Heart left ventricle (tissue), 16 donors: ENCODE measurements at regions not wholly inside any gene's neighbourhood (a gene's known extent, or its start where the extent isn't known, plus 50 kb on each side); places are given as distances from the start of the nearest gene placed in this dataset.

Experiments used
- ATAC-seq, 4 donors: fragments of 200-7000 bp; cut with Tn5 transposase; one replicate each; pipeline ENCODE4 v1.9.1; 2020 to 2022; ENCODE audit warnings: moderate library complexity in 4 of 4, mild to moderate bottlenecking in 3 of 4, moderate number of reproducible peaks in 1 of 4
- DNase-seq, 5 donors: peaks; one replicate each; pipeline ENCODE4 v3.0.0-alpha.2; 2020
- H3K27ac ChIP-seq, 12 donors: fragments of 200-600 bp; sonication (generic) in 4 of 12; one replicate each; pipeline versions ENCODE4 v1.5.0 to v1.8.0; 2016 to 2022; ENCODE audit warnings: mild to moderate bottlenecking in 2 of 12
- H3K27me3 ChIP-seq, 9 donors: fragments of 200-600 bp; sonication (generic) in 2 of 9; one replicate each; pipeline versions ENCODE4 v1.5.1 to v1.8.0; 2016 to 2022; ENCODE audit warnings: mild to moderate bottlenecking in 3 of 9
- H3K36me3 ChIP-seq, 9 donors: fragments of 200-600 bp; sonication (generic) in 2 of 9; one replicate each; pipeline versions ENCODE4 v1.5.0 to v1.8.0; 2018 to 2022; ENCODE audit warnings: mild to moderate bottlenecking in 2 of 9
- H3K4me1 ChIP-seq, 12 donors: fragments of 200-600 bp; sonication (generic) in 4 of 12; one replicate each; pipeline versions ENCODE4 v1.5.0 to v1.8.0; 2016 to 2022; ENCODE audit warnings: mild to moderate bottlenecking in 3 of 12
- H3K4me3 ChIP-seq, 12 donors: fragments of 200-600 bp; sonication (generic) in 4 of 12; one replicate each; pipeline versions ENCODE4 v1.5.0 to v1.8.0; 2017 to 2022; ENCODE audit warnings: mild to moderate bottlenecking in 9 of 12, moderate library complexity in 4 of 12
- H3K9me3 ChIP-seq, 12 donors: fragments of 200-600 bp; sonication (generic) in 4 of 12; one replicate each; pipeline versions ENCODE4 v1.5.0 to v1.8.0; 2016 to 2022; ENCODE audit warnings: mild to moderate bottlenecking in 1 of 12
- CTCF ChIP-seq, 12 donors: fragments of 200-600 bp; sonication (generic) in 4 of 12; IDR thresholded peaks; one replicate each; pipeline versions ENCODE4 v1.5.0 to v1.8.0; 2018 to 2022; ENCODE audit warnings: antibody characterized with exemption in 12 of 12, mild to moderate bottlenecking in 5 of 12
- POLR2A ChIP-seq, 2 donors: fragments of 450-650 bp; IDR thresholded peaks; one replicate each; pipeline ENCODE4 v1.6.1; 2017; ENCODE audit warnings: antibody characterized with exemption in 2 of 2, mild to moderate bottlenecking in 2 of 2, moderate library complexity in 2 of 2
- WGBS, 4 donors: extraction: QIAGEN DNeasy Blood & Tissue Kit in 2 of 4; methylation state at CpG; one replicate each; pipeline versions ENCODE4 v1.1.5 to v1.1.7; 2013 to 2018; 5-methylcytosine and 5-hydroxymethylcytosine counted together
- intact Hi-C, 10 donors: fragments of 100-400 bp; cut with DNase I; formaldehyde crosslinking; loops; one replicate each; pipeline versions ENCODE4 v1.11.1 to v1.14.2; 2022
- donor health status: ischemic (EF 13 %, LVEDD 7.1; RV severe dilation, severe dysfunction).
- donor health status: healthy with polysubstance abuse.
- donor health status: DM: no; HTN: yes; CAD: no.
- donor health status: DM: no; HTN: no; CAD: no.
- donor health status: ischemic (EF 25% LVEDD 6.9; RV normal size, moderate dysfunction).
- donor health status: ischemic (EF 25% LVEDD 5.7; RV mildly dilated, moderate dysfunction).
- donor health status: healthy.
- donor health status: DM: yes; HTN: yes; CAD: no.
- donor health status: ischemic (EF 35%, LVEDD 5.7; RV mildly dilated, moderate dysfunction).
- donor health status: nonischemic (EF 11% LVEDD 7.7; RV severe dilation, severe dysfunction).
- donor health status: DM: yes; HTN: yes; CAD: no.
- donor health status: PGD.
- donor health status: ischemic (EF 29% LVEDD 5.4; RV normal size, mild dysfunction).
- donor health status: nonischemic (EF 23%, LVEDD 6.1; RV moderate dilation, normal function).

DNA sequence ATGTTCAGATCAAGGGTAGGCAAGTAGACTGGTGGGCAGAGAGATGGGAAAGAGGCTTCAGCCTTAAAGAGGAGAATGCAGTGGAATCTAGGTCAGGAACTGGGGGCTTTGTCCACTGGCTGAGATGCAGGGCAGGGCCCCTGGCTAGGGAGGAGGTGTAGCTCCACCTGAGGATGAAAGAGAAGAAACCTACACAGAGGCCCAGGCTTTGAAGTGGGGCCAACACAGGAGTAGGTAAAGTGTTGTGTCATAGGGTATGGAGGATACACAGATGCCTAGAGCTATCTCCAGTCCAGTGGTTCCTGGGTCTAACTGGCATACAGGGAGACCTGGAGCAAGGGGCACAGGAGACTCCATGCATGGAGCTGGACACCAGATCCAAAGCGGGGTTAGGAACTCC lies 73.5 kb downstream of the RASSF10 start:
- no peak for ATAC-seq
- DNase-seq: no peak
- H3K9me3 ChIP-seq: peaks cover 0 to under 1% (median 0%) of the 10 kb centered on the region in 12 donors
- WGBS, 4 donors: 86 to 100% (median 94%) methylated on average over 1 of the region's 1 CpG
- peaks cover 0 to 22% (median 0%) of the 10 kb centered on the region in 9 donors for H3K27me3 ChIP-seq
- no peaks in the 10 kb centered on the region for H3K36me3 ChIP-seq
- intact Hi-C loops: no loop called here
- TF ChIP-seq POLR2A (IDR thresholded peaks at IDR 0.05) (no peak), CTCF (IDR thresholded peaks at IDR 0.05) (no peak)
- H3K4me1 ChIP-seq: no peaks in the 10 kb centered on the region
- no peak overlapping the region for H3K4me3 ChIP-seq
- H3K27ac ChIP-seq: no peak overlapping the region

- Histone ChIP-seq H3K27me3 (no peaks in the 10 kb centered on the region), H3K36me3 (no peaks in the 10 kb centered on the region), H3K4me1 (no peaks in the 10 kb centered on the region), H3K4me3 (no peak overlapping the region), H3K27ac (no peak overlapping the region), H3K9me3 (peaks cover 0 to 7% (median 0%) of the 10 kb centered on the region in 12 donors)
- intact Hi-C loops: no loop called here
- 37 to 67% (median 59%) methylated on average over 2 of the region's 2 CpGs for WGBS, 4 donors
- no peak for DNase-seq
- TF ChIP-seq POLR2A (IDR thresholded peaks at IDR 0.05) (no peak), CTCF (IDR thresholded peaks at IDR 0.05) (no peak)
- no peak for ATAC-seq
Measured at GRCh38 chr11:13090228-13090708, 81.2 kb downstream of the RASSF10 start.

DNA sequence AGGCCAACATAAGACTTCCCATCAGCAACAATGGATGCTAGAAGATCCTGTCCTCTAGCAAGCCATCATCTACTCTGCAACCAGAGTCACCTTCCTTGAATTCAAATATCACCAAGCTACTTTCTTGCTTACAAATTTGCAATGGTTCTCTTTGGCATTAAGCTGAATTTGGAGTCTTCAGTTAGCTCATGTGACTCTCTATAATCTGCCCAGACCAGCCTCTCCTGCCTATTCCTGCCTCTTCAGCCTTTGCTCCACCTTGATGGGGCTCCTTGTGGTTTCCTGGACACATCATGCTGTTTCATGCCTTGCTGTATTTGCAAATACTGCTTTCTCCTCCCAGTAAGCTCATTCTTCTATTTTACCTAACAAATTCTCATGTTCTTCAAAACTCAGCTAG lies 82.3 kb downstream of the RASSF10 start:
- Histone ChIP-seq H3K4me3 (no peak overlapping the region), H3K4me1 (no peaks in the 10 kb centered on the region), H3K27ac (no peak overlapping the region), H3K27me3 (no peaks in the 10 kb centered on the region), H3K9me3 (peaks cover 0 to 7% (median 0%) of the 10 kb centered on the region in 12 donors), H3K36me3 (no peaks in the 10 kb centered on the region)
- DNase-seq (no peak), ATAC-seq (no peak)
- no peak for TF ChIP-seq CTCF (IDR thresholded peaks at IDR 0.05)
- no peak for TF ChIP-seq POLR2A (IDR thresholded peaks at IDR 0.05)
- intact Hi-C loops: no loop called here

- Histone ChIP-seq H3K27me3 (no peaks in the 10 kb centered on the region), H3K4me1 (no peaks in the 10 kb centered on the region), H3K36me3 (no peaks in the 10 kb centered on the region), H3K4me3 (no peak overlapping the region), H3K9me3 (peaks cover 0 to 7% (median 0%) of the 10 kb centered on the region in 12 donors), H3K27ac (no peak overlapping the region)
- DNase-seq (no peak), ATAC-seq (no peak)
- intact Hi-C loops: no loop called here
- TF ChIP-seq POLR2A (IDR thresholded peaks at IDR 0.05) (no peak), CTCF (IDR thresholded peaks at IDR 0.05) (no peak)
- WGBS, 4 donors: 86 to 94% (median 89%) methylated on average over 1 of the region's 1 CpG
Measured at GRCh38 chr11:13091804-13092203, 82.7 kb downstream of the RASSF10 start.
